Hematopoietic multipotent progenitor cell (in vitro differentiated cells): ENCODE measurements at regions not wholly inside any gene's neighbourhood (a gene's known extent, or its start where the extent isn't known, plus 50 kb on each side); places are given as distances from the start of the nearest gene placed in this dataset.
"Not testable (repeated sequence)": the region's sequence is repeated elsewhere in the genome, so short reads cannot be mapped to it uniquely, and the experiment has no call there.

Experiments
- DNase-seq, 3 donors: peaks; one replicate each; pipeline ENCODE4 v3.0.0-alpha.2; 2011 to 2015; ENCODE audit warnings: low read depth in 2 of 3, low spot score in 2 of 3

DNA sequence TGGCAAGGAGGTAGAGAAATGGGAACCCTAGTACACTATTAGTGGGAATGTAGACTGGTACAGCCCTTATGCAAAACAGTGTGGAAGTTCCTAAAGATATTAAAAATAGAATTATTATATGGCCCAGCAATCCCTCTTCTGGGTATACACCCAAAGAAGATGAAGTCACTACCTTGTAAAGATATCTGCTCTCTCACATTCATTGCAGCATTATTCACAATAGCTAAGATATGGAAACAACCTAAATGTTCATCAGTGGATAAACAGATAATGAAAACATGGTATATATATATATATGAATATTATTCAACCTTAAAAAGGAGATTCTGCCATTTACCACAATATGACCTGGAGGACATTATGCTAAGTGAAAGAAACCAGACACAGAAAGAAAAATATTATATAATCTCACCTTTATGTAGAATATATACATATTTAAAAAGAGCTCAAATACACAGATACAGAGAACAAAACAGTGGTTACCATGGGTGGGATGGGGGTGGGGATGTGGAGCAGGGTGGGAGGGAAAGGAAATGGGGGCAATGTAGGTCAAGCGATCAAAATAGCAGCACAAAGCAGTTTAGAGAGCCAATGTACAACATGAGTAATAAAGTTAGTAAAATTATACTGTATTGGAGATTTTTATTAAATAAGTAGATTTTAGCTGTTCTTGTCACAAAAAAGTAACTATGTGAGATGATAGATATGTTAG lies 138.6 kb downstream of the SPRY1 start:
- no peak for DNase-seq

DNA sequence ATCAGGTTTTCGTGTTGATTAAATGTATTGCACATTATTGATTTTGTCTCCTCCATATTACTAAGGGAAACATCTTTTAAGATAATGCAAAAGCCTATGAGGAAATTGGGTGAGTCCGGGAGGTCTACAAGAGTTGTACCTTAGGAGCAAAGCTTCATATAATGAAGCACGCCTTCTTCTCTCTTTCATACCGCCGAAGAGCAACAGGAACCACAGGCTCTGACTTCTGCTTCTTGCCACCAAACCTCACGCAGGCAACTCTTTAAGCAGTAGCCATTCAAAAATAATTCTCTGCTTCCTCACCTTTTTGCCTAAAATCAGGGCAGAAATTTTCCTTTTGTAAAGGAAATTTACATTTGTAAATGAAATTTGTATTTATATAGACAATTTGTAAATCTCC lies 139.6 kb downstream of the SPRY1 start:
- peak in 2 of 3 donors; percentile 24 to 61 for DNase-seq

DNA sequence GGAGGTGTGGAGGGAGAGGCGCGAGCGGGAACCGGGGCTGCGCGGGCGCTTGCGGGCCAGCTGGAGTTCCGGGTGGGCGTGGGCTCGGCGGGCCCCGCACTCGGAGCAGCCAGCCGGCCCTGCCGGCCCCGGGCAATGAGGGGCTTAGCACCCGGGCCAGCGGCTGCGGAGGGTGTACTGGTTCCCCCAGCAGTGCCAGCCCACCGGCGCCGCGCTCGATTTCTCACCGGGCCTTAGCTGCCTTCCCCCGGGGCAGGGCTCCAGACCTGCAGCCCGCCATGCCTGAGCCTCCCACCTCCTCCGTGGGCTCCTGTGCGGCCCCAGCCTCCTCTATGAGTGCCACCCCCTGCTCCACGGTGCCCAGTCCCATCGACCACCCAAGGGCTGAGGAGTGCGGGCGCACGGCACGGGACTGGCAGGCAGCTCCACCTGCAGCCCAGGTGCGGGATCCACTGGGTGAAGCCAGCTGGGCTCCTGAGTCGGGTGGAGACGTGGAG lies 141.4 kb downstream of the SPRY1 start:
- DNase-seq = not testable (repeated sequence)

DNA sequence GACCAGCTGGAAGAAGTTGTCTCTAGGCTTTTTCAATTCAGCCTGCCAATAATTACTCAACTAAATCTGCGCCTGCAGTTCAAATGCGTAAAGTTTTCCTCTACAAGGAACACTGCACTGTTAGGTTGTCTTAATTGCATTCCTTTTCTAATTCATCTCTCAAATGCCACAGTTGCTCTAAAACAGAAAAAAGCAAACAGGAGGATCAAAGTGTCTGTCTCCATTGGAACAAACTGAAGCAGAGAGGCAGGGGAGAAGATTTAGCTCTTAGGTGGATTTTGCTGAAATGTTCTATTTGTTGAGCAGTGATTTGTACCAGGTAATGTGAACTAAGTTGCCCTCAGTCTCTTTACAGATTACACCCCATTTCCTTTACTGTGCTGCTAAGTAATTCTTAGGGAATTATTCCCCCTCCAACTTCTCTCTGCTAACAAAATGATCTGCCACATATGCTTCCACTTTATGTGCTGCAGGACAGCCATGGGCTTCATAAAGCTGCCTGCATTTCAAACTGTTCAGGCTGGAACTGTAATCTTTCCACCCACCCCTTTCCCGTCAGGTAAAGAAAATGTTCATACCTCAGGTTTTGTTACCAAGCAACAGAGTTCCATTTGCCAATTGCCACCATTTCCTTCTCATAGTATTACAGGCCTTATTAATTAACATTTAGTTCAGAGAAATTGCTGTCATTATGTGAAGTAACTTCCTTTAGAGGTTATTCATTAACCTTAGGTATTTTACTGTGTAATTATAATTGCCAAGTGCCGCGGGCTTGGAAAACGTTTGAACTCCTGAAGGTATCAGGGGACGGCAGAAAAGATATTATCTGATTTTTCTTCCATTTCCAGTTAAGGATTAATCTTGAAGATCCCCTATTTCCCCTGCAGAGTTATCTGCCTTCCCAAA lies 149.3 kb downstream of the SPRY1 start:
- no peak for DNase-seq

DNA sequence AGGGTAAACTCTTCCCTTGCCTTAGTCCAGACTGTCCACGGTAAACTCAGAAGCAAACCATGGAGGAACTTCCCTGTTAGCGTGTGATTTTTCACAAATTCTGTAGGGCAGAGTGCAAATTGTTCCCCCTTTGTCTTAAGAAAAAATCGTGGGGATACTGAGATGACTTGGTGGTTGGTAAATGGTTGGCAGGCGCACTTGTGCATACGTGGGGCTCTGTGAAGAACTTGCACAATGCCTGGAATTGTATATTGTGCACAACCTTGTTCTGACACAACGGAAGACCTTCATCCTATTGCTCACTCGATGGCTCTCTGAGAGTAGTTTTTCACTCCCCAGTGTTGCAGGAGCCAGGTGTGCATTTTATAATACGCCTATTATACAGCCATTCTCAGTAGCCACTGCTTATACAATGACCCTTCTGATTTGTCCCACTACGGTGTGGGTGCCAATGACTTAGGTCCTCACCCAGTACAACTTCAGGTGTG lies 150.0 kb downstream of the SPRY1 start:
- no peak for DNase-seq

DNA sequence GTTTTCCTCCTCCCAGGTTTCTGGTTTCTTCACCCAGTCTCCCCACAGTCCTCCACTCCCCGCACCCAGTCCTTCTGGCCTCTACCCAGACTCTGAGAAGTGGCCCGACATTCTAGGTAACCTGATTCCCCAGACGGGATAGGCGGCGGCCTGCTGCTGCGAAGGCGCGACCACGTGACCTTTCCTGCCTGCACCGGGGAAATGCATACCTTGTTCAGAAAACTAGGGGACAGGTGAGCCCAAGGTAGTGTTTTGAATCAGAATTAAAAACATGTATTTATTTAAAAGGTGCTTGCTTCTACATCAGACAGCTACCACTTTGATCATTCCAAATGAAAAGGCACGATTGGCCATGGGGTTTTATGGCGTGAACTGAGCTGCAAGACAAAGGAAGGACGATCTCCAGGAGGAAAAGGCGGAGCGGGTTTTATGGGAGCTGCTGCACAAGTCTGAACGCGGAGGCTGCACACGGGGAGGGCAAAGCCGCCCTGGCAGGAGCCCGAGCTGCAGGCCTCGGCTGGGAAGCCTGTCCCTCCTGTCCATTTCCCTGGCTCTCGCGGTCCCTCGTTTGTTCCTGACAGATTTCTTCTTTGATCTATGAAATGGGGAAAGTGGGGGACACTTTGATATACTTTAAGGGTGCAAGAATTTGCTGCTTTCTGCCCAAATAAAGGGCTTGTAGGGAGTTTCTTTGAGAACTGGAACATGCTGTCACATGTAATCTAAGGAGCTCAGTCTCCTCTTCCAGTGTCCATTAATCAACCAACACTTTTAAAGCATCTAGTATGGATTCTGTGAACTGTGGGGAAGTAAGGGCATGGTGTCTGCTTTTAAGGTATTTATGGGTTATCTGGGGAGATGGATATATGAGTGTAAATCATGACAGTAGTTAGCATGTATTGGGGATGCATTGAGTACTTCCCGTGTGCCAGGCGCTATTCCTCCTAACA lies 150.9 kb downstream of the SPRY1 start:
- no peak for DNase-seq

DNA sequence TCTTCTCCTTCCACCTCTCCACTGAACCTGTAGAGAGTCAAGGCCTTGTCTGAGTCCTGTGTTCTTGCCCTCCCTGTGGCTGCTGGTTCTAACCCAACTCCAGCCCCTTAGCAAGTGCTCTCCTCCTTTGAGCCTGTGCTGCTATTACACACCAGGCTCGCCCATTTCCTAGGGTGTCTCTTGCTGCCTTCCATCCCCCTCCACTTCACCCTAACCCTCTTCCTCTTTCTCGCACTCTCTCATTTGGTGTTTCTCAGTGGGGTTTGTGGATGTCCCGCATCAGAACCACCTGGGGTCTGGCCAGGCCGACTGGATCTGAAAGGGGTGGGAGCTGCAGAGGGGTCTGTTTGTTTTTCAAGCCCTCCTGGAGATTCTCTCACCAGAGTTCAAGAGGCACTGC lies 156.7 kb downstream of the SPRY1 start:
- peak in 1 of 3 donors; percentile 39 for DNase-seq

DNA sequence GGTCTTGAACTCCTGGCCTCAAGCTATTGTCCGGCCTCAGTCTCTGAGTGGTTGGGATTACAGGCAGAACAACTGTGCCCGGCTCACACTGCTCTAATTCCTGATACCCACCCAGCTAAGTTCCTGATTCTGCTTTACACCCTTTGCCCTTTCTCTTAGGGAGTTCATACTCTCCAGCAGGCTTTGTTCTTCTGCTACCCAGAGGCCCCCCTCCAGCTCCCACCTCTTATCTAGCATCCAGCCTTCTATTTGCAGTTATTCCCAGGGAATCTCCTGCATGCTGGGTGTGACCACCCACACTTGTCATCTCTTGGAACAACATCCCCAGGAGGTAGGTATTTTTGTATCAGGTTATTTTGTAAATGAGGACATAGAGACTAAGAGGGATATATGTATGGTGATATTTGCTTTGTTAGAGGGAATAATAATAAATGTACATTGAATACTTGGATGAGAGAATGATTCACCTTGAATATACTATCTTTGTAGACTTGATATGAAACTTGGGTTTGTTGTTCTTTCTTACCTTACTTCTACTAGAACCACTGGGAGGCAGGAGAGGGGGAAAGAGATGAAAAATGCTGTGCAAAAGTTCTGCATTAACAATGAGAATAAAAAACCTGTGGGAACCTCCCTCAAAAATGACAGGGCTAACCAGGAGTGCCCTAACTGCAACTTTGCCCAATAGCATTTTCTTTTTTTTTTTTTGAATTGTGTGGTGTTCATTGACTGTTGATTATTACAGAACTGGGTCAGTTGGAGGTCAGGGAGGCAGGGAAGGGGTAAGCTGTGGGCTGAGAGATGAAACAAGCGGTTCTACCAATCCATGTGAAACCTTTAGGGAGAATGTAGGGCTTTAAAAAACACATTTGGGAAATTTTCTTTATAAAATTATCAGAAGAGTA lies 157.4 kb downstream of the SPRY1 start:
- no peak for DNase-seq

DNA sequence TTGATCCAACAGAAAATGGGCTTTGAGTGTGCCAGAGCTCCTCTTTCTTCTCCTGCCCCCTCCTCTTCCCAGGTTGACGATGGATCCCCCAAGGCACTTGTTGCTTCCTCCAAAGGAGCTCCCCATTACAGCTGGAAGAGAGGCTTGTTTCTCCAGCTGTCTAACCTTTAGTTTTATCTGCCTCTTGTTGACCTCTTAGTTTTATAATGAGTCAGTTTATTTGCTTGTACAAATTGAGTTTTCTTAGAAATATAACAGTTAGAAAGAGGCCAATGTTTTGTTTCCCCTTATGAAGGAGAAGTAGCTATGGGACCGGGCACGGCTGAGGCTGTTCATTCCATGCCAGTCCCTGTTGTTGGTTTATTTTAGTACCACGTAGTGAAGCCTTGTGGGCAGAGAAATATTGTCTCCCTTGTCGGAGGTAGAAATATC lies 158.2 kb downstream of the SPRY1 start:
- DNase-seq = peak in 1 of 3 donors; percentile 3

DNA sequence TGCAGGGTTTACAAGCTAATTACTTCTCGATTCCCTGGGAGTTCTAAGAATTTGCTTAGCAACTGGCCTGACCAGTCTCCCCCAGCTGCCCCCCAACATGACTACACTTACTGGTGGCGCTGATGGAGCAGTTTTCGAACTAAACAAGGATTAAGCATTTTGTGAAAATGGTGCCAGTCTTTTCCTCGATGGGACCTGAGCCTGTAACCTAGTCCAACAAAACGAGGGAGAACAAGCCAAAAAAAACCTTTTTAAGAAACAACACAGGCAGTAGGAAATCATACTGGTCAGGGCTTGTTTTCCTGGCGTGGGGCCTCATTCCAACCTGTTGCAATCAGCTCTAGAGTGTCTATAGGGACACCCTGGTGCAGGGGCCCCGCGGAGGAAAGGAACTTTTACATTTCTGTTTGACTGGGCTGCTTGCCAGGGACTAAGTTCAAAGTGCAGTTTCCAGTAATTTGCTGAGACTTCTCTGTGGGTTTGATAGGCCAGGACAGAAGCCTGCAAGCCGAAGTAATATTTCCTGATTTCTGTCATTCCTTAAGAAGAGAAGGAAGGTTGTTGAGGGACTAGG lies 158.7 kb downstream of the SPRY1 start:
- DNase-seq = peak in 1 of 3 donors; percentile 35

DNA sequence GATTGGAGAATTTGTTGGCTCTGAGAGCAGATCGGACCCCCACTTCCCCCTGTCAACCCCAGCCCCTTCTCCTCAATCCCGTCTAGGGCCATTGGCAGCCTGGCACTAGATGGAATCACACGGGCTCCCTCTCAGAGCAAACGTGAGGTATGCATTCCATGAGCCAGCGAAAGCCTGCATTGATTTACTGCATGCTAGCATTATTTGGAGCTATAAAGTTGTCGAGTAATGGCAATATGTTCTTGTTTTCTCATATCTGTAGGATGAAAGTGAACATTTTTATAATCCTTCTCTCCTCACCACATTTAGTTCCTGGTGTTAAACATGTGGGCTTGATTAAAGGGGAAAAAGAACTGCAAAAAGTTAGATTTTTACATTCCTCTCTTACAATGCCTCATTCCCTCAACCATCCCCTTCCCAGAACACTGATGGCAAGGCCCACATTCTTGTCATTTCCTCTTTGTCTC lies 159.2 kb downstream of the SPRY1 start:
- DNase-seq = no peak

DNA sequence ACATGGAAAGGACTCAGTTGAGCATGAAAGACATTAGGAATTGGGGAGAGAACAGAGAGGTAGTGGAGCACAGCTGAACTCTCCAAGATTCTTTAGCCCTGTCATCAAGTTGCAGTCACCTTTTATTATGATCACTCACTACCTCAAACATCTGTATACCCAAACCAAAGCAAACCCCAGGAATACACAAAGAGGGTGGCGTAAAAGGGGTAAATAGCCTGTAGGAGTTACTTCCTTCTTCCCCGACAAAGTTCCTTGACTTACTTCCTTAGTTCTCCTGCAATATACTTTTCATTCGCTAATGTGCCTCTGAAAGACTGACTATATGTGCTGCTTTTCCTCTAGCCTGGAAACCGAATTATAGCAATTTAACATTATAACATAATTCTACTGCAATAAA lies 159.9 kb downstream of the SPRY1 start:
- no peak for DNase-seq

DNA sequence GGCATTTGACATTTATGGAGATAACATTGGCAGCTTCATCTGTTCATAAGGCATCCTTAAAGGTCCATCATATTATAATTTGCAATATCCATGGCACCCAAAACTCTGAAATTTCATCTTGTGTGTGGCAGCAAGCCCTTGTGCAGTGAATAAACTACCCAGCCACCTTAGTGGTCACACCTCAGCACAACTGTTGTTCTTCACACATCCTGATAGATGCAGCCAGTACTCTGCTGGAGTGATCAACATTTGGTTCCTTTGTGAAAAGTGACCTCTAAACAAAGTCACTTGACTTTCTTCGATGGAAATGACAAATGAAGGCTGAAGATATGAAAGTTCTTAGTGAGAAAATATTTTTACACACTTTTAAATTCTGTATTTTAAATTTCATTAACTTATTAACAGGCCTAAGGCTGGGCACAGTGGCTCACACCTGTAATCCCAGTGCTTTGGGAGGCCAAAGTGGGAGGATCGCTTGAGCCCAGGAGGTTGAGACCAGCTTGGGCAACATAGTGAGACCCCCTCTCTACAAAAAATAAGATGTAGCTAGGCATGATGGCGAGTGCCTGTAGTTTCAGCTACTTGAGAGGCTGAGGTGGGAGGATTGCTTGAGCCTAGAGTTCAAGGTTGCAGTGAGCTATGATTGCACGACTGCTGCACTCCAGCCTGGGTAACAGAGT lies 161.4 kb downstream of the SPRY1 start:
- no peak for DNase-seq

DNA sequence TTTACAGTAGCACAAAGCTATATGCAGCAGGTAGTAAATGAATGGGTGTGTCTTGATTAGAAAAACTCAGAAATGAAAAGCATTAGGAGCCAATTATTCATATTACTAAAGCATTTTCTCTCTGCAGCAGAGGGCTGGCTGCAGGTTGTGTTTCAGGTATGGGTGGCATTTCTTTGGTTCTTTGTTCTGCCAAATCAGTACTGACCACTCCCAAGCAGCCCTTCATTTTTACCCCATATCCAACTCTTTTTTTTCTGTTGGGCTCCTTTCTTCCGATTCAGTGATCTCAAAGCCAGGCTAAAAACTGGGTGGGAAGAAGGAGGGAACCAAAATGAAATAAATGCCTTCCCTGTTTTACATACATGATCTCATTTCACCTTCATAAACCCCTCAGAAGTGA lies 162.3 kb downstream of the SPRY1 start:
- DNase-seq = no peak

DNA sequence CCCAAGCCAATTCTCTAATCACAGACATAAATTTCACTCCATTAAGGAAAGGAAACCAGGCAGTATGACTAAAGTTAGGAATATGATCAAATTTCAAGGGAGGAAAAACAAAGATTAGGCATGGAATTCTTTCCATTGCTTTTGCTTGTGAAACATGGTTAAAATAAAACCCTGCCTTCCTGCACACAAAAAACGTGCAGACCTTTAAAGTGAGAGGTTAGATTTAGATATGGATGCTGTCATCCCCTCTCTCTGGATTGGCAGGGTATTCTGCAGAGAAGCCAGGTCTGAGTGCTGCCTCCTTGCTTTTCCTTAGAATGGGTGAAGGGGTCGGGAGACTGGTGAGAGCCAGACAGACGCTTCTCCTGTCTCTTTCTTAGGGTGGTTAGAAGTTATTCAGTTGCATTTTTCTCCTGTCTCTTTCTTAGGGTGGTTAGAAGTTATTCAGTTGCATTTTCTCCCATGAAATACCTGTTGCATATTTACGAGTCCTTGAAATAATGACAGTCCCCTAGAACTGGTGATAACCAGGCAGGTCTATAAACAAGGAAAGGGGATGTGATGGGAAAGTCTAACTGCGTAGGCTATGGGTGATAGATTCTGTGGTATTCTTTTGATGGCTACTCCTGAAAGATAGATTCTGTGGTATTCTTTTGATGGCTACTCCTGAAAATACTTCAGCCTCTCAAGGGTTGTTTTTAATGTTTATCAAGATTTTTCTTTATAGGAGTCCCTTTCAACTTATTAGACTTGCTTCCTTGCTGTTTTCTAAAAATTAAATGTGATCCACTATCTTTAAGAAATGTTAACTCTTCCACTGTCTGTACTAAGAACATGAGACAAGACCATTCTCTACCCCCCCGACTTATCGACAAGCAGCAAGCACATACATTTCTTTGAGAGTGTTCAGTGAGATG lies 163.6 kb downstream of the SPRY1 start:
- DNase-seq = no peak

DNA sequence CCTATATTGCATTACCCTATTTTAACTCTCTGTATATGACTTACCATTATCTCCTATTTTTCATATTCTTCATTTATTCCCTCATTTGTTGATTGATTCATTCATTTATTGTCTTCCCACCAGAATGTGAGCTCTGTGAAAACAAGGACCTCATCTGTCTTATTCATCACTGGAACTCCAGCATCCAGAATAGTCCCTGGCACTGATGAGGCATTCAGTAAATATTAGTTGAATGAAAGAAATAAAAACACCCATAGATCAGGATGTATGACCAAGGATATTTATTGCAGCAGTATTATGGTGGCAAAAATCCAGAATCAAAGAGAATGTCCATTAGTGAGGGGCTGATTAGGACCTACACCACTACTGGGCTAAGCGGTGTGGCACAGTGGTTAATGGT lies 164.9 kb downstream of the SPRY1 start:
- no peak for DNase-seq

DNA sequence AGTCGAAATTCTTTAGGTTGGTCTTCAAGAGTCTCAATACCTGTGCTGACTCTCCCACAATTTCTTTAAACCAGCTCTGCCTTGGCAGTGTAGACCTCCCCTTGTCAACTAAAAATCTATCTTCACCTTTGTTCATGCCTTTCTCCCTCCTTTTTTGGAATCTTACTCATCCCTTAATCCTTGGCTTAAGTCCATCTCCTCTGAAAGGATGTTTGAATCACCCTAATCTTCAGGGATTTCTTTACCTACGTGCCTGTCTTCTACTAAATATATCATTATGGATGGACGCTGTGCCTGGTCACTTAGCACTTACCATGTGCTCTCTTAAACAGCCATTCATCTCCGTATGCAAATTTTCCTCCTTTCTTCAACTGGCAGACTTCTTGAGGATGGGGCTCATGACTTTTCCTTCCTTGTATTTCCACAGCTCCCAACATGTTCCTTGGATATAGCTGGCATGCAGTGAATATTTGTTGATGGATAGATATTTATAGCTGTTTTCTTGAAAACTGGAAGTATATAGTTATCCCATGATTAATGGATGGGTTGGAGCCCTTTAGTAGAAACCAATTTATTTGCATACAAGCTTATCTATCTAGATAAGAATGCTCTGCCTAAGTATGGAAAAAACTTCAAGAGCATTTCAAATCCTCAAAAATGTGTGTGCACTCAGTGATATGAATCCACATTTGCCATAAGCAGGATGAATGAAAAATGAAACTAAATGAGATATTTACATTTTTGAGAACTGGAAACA lies 166.6 kb downstream of the SPRY1 start:
- DNase-seq = no peak
